Hematopoietic multipotent progenitor cell treated with erythropoietin and hydrocortisone succinate and interleukin-3 and kit ligand, for 8 days (in vitro differentiated cells): ENCODE measurements at regions not wholly inside any gene's neighbourhood (a gene's known extent, or its start where the extent isn't known, plus 50 kb on each side); places are given as distances from the start of the nearest gene placed in this dataset.

Experiments
- DNase-seq: peaks from one replicate; pipeline ENCODE4 v3.0.0-alpha.2; 2015

DNA sequence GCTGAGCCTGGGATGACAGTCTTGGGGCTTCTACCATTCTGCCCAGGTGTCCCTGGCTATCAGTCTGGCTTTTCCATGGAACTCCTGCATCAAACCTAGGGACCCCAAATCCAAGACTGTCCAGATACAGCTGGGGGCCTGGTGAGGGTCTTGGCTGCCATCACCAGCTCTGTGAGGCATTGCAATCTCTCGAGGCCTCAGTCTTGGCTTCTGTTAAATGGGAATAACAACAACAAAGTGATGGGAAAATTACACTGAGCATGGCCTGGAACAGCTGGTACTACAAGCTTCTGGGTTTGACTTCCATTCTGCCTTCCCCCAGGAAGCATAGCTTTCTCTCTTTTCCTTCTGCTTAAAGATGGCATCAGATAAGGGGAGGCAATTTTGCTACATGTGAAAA is 50.0 kb upstream of the LCTL start:
- DNase-seq, result no peak

DNA sequence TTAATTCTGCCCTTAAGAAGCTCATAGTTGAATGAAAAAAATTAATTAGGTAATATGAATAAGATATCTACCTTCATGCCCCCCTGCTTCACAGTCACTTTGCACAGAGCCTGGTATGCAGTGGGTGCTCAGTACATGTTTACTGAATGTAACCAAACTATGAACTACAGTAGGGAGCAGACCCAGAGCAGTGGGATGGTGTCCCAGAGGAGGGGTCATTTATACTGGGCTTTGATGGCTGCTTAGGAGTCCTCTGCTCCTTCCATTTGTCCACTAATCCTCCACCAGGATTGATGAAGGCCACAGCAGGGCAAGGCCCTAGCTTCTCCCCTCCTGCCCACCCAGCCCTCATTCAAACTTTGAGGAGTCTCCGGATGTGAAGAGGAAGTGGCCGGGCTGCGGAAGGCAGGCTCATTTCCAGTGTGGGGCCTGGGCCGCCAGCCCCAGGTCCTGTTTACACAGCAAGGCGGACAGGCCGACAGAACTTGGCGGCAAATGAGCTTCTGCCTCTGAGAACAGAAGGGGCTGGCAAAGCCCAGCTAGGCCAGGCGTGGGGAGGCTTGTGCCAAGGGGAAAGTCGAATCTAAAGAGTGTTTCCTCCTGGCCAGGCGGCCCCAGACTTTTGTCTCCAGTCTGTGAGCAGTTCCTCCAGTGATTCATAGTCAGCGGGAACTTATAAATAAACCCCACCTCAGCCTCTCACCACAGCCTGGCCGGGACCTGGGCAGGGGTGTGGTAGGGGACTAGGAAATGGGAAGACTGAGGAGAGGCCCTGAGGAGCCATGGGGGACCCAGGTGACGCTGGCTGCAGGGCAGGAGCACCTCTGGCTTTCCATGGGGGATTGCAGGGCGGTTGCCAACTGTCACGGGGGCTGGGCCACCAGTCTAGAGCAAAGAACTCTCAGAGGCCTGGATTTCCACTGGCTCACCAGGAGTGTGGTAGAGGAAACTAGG is 51.6 kb upstream of the LCTL start:
- no peak for DNase-seq

DNA sequence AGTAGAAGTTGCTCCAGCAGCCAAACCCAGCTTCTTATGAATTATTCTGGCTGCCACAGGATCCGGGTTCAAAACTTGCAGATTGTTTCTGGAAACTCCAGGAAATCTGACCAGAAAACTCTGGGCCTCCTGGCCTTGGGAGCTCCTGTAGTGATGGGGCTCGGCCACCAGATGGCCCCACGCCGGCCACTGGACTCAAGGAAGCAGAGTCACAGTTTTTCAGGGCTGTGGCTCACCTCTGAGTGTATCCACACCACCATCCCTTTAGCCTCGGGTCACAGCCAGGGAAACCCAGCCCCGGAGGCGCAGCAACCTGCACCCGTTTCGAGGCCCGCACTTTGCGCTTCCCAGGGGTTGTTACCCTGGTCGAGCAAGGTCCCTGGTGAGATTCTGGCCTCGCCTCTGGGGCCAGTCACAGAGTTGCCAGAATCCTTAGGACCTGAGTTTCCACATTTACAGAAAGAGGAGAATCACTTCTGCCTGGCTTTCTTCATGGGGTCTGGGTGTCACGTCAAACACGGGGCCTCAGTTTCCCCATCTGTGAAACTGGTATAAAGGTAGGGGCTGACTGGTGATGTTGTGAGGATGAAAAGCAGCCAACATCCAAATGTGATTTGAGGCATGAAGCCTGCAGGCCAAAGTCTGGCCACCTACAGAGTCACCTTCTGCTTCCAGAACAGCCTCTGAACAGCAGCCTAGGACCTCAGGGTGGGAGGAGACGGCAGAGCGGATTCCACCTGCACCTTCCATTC is 53.5 kb upstream of the LCTL start:
- DNase-seq, result peak; percentile 77

DNA sequence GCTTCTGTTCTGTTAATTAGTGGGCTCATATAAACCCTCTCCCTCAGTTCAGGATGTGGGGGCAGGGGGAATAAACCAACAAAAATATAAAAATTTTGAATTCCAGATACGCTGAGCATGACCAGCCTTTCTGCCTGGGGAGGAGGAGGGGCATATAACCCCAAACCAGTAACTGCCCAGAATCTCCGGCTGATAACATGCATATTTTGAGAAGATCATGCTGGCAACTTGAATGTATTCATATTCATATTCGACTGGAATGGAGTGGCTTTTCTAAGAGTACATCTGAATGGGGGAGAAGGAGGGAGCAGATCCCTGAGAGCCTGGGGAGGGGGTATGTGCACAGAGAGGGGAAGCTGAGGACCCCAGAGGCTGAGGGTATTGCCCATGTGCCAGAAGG is 54.5 kb upstream of the LCTL start:
- DNase-seq, result peak; percentile 75

DNA sequence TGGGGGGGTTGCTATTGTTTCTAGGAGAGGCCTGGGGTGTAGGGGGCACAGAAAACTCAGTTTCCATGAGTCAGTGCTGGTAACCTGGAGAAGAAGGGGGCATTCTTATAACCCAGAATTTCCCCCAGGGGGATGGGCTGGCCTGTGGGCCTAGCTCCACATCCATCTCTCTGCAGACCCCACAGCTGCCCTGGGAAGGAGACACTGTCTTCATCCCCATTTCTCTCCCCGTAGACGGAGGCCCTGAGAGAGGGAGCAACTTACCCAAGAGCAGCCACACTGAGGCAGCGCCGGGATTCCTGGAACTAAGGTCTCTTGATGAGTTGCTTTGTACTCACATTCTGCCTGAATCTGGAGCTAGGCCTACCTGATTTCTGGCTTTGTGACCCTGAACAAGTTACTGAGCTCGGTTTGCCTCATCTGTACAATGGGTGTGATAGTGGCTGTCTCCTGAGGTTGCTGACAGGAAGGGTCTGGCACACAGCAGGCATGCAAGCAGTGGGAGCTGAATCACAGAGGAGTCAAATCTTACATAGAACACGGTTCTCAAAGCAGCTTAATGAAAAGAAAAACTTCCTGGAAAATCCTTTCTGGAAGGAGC is 55.0 kb upstream of the LCTL start:
- DNase-seq, result no peak

DNA sequence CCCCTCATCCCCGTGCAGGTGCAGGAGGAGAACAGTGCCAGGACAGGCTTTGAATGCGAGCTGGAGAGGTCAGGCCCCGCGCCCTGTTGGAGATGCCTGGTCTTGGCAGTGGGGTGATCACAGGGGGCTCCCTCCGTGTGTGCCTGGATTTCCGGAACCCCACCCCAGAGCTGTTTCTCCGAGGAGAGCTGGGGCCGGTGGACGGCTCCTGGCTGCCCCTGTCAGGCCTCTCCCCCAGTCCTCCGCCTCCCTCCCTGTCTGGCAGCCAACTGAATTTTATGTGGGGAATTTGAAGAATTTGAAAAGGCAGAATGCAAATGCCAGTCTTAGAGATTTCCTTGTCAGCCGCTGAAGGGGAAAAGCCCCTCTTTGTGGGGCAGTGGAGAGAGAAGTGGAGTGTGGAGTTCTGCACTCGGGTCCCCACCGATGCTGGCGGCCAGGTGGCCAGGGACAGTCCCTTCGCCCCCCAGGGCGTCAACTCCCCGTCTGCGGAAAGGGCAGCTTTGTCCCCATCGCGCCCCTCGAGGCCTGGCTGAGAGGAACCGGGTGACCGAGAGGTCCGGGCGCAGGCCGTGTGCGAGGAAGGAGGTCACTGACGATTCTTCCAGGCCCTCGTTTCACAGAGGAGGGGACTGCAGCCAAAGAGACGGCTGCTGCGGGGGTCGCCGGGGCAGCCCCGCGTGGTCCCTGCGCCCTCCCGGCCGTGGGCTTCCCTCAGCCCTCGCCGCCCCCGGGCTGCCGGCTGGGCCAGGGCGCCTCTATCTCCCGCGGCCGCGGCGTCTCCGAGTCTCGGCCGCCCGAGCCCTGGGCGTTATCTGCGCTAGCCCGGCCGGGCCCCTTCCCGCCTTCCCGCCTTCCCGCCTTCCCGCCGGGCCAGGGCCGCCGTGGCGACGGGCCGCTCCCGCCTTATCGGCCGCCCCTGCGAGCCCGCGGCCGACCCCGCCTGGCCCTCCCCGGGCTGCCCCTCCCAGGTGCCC is 56.0 kb upstream of the LCTL start:
- DNase-seq, result peak; percentile 46

DNA sequence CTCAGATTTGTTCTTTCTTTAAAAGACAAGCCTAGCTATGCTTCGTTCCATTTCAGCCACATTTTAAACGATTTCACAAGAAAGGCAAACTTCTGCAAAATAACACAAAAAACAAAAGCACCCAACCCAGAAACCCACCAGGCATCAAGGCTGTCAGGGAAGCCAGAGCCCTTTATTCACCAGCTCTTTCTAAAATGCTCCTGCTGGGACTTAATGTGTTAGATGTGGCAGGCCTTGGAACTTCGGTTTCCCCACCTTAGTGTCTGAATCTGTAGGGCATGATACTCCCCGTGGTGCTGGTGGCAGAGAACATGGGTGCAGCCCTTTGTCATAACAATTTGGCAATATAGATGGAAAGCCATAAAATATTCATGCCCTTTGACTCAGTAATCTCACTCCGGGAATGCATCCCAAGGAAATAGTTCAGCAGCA is 56.8 kb upstream of the LCTL start:
- DNase-seq, result peak; percentile 49

DNA sequence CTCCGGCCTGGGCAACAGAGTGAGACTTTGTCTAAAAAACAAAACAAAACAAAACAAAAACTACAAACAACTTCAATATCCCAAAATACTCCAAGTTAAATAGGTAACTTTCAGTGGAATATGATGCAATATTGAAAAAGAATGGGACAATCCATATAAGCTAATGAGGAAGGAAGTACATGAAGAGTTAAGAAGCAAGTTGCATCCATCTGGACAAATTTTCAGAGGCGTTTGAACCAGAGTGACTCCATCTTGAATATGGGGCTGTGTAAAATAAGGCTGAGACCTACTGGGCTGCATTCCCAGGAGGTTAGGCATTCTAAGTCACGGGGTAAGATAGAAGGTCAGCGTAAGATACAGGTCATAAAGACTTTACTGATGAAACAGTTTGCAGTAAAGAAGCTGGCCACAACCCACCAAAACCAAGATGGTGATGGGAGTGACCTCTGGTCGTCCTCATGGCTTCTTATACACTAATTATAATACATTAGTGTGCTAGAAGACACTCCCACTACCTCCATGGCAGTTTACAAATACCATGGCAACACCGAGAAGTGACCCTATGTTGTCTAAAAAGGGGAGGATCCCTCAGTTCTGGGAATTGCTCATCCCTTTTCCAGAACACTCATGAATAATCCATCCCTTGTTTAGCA is 58.1 kb upstream of the LCTL start:
- peak; percentile 61 for DNase-seq

DNA sequence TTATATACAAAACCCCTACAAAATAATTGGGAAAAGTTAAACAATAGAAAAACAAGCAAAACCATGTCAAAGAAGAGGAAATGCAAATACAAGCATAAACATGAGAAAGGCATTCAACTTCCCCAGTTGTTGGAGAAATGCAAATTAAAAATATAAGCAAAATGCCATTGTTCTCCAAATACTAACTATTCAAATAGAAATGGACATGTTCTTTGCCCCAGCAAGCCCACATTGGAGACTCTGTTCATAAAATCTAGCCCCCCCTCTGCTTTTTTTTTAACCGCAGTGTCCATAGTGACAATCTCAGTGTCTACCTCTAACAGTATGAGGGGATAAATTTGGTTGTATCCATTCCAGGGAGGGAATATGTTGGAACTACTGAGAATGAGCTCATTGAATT is 59.7 kb upstream of the LCTL start:
- DNase-seq, result no peak

DNA sequence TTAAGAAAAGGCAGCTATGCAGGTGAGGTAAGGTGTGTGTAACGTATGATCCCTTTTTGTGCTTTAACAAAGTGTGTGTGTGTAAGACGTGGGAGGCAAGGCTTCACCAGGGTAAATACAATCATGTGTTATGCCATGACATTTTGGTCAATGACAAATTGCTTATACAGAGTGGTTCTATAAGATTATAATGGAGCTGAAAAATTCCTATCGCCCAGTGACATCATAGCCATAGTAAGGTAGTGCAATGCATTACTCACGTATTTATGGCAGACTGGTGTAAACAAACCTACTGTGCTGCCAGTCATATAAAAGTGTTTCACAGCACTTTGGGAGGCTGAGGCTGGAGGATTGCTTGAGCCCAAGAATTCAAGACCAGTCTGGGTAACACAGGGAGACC is 60.2 kb upstream of the LCTL start:
- no peak for DNase-seq

DNA sequence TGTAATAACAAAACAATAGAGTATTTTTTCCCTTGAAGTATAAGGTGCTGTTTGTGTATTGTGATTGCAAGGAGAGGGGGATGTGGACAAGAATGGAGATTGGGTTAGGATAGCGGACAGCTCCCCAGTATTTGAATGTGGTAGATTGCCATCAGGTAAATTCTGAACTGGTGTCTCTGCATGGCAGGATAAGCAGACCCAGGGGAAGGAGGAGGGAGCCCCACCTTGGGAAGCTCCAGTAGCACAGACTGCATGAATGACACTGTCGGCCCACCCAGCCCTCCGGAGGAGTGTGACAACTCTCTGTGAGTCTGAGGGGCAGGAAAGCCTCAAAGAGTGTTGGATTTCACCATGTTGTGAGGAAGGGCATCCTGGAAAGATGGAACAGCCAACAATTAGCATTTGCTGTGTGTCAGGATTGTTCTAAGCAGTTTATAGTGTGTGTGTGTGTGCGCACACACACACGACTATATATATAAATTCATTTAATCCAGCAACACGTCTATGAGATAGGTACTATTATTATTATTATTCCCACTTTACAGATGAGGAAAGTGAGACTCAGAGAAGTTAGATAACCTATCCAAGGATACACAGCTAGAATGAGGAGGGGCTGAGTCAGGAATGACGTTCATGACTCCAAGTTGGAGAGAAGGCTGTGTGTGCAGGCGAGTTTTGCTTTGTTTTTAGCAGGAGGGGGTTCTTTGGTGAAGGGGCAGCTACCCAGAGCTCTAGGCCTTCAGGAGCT is 63.4 kb upstream of the LCTL start:
- peak; percentile 74 for DNase-seq

DNA sequence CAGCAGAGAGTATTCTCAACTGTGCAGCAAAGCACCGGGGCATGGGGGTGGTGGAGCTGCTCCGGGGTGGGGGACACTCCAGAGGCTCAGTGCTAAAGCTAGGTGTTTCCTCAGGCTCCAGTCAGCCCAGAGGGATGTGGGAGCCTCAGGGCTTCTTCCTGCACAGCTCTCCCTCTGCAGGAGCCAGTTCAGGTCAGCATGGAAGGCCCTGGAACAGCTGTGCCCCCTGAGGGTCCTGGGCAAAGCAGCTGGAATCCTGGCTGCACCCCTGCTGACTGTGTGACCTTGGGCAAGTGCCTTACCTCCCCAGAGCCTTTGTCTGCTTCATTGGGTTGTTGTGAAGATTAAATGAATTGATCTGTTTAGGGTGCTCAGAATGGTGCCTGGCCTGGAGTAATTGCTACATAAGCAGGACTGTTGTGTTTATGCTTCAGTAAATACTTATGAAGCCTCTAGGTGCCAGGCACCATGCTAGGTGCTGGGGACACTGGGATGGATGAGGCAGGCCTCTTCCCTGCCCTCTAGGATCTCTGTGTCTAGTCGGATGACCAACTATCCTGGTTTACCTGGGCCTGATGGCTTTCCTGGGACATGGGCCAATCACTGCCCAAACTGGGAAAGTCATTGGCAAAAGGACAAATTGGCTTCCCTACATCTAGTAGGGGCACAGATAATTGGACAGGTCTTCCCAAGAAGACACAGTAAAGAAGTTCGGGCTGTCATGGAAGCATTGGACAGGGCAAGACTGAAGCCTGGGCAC is 64.2 kb upstream of the LCTL start:
- DNase-seq, result no peak

DNA sequence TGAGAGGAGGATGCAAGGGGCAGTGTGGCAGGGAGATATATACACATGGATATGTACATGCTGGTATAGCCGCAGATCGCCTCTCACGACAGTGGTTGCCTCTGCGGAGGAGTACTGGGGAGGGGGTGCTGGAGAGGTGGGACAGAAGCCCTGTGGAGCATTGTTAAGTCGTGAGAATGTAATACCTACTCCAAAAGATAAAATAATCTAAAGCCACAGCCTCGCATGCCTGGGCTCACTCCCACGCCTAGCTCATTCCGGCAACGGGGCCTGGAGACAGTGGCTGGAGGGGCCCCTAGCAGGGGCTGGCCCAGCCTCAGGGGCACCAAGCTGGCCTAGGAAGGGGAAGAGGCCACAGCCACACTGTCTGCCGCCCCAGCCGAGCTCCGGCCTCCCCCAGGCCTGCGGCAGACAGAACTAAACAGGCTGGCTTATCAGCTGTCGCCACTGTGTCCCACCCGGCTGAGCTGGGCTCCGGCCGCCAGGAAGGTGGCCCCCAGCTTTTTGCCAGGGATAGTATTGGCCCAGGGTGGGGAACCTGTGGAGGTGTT is 65.1 kb upstream of the LCTL start:
- DNase-seq, result peak; percentile 85

DNA sequence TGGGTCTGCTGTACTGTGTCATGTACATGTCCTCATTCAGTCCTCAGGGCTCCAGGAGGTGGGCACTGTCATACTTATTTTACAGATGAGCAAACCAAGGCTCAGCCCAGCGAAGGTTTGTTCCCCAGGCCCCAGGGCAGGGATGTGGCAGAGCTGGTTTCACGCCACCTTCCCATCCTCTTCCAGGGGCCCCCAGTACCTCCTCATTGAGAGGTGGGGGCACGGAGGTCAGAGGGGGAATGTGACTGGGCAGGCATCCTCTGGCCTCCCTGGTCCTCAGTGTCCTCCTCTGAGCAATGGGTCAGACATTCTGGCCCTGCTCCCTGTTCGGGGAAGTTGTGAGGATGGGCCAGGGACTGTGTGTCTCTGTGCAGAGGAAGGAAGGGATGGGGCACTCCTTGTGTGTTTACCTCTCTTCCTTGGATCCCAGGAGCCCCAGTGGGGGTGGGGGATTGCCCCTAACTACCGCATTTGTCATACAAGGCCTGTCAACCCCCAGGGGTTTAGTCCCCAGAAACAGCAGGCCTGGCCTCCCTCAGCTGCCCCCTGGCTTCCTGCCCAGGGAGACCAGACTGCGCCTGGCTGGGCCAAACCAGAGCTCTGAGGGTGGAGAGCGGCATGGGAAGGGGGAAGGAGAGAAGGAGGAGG is 65.9 kb upstream of the LCTL start:
- no peak for DNase-seq

DNA sequence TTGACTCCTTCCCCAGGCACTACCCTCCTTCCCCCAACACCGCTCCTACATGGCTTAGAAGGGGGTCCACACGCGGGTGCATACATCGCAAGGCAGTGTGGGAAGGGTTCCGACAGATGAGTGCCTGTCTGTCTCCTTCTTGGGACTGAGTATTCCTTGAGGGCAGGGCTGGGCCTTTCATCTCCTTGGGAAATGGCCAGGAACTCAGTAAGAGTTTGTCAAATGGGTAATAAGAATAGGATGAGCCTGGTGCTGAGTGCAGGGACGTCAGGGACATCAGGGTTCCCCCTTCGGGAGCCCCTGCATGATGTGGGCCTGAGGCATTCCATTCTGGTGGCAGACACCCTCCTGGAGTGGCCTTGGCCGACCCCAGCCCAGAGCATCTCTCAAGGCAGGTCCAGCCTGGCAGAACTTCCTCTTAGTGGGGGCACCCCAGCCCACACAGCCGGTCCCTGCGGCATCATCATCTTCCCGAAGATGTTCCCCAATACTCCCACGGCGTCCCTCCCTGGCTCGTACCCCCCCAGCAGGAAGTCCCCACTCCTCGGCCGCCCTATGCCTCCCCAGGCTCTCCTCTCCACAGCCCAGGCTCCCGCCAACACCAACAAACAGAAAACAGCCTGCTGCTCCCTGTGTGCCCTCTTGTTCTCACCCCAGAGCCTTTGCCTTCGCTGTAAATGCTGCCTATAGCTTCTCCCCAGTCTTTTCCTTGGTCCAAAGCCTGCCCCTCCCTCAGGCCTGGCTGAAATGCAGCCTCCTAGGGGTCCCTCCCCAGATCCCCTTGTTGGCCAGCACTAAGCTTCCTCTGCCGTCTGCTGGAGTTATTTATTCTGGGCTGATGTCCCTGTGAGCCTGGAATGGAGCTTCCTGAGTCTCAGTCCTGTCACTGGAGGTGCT is 67.5 kb upstream of the LCTL start:
- no peak for DNase-seq

DNA sequence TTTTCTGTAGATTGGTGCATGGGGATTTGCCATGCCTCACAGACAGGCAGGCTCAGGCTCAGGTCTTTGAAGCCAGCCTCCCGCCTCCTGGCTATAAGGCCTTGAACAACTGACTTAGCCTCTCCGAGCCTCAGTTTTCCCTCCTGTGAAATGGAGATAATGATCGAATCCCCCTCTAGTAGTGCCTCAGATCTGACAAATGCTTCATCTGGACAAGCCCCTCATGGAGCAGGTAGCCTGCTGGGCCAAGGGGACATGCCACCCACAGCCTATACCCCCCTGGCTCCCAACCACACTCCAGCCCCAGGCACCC is 68.1 kb upstream of the LCTL start:
- DNase-seq, result no peak

DNA sequence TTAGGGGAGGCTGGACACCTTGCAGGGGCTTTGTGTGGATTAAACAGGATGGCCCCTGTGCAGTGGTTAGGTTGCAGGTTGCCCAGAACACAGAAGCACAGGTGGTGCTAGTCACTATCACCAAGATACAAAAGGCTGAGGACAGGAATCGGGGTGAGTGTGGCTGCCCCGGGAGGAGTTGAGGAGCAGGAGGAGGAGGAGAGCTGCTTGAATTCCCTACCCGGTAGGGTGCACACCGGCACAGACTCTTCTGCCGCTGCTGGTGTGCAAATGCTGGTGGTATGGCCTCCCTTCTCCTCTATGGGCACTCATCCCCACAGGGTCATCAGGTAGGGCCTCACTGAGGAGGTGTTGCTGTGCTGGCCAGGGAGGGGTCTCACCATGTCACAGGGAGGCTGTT is 67.5 kb upstream of the SMAD6 start:
- no peak for DNase-seq

DNA sequence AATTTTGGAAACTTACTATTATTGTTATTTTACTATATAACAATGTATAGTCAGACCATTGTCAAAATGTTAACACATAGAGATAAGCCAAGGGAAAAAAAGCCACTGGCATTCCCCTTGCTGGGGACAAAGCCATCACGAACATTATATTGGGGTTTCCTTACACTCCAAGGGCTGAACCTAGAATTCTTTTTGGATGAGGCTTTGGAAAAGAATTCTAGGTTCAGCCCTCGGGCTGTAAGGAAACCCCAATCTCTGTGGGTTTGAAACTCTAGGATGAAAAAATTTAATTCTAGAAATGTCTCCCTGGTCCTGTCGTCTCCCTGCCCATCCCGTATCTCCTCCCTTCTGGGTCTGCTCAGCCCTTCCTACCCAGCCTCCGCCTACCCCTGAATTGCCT is 67.0 kb upstream of the SMAD6 start:
- DNase-seq, result no peak

DNA sequence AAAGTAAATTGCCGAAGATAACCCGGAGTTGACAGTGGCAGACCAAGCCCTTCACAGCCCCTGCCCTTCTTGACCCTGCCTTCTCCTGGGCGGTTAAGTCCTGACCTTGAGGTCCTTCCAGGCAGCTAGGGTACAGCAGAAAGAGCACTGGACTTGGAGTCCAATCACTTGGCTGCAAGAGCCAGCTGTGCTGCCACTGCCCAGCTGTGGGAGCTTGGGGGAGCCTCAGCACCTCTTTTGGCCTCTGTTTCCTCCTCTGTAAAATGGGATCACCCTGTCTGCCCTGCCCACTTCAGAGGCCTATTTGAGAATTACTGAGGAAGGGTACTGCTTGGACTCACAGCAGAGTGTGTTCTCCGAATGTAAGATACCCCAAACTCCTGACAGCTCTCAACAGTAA is 66.2 kb upstream of the SMAD6 start:
- no peak for DNase-seq
